RWPE2 (cell line): ENCODE measurements at regions not wholly inside any gene's neighbourhood (a gene's known extent, or its start where the extent isn't known, plus 50 kb on each side); places are given as distances from the start of the nearest gene placed in this dataset.

ENCODE experiments used
- ATAC-seq: fragments of 200-7000 bp; cut with Tn5 transposase; 3 replicates; pipeline ENCODE4 v1.9.1; 2021; ENCODE audit warnings: low read depth
- DNase-seq: peaks from one replicate; pipeline ENCODE4 v3.0.0-alpha.2; 2020; ENCODE audit warnings: low spot score
- H3K27ac ChIP-seq: fragments of 450-650 bp; 2 replicates; pipeline ENCODE4 v1.5.1; 2017; ENCODE audit warnings: mild to moderate bottlenecking; ENCODE audit not compliant: poor library complexity, severe bottlenecking
- H3K27me3 ChIP-seq: fragments of 250-450 bp; sonication (Bioruptor Pico); 2 replicates; pipeline ENCODE4 v1.5.1; 2021; ENCODE audit warnings: mild to moderate bottlenecking, moderate library complexity; ENCODE audit not compliant: insufficient read depth, poor library complexity, severe bottlenecking
- H3K36me3 ChIP-seq: fragments of 250-450 bp; sonication (Bioruptor Pico); 2 replicates; pipeline ENCODE4 v1.5.1; 2020; ENCODE audit warnings: low read depth, mild to moderate bottlenecking, moderate library complexity
- H3K4me1 ChIP-seq: fragments of 250-450 bp; sonication (Bioruptor Pico); 2 replicates; pipeline ENCODE4 v1.5.1; 2021; ENCODE audit warnings: mild to moderate bottlenecking, moderate library complexity; ENCODE audit not compliant: insufficient read depth, poor library complexity, severe bottlenecking
- H3K4me3 ChIP-seq: fragments of 250-450 bp; sonication (Bioruptor Pico); 2 replicates; pipeline ENCODE4 v1.5.1; 2021; ENCODE audit warnings: mild to moderate bottlenecking, moderate library complexity; ENCODE audit not compliant: severe bottlenecking
- H3K9me3 ChIP-seq: fragments of 250-450 bp; sonication (Bioruptor Pico); 2 replicates; pipeline ENCODE4 v1.5.1; 2021; ENCODE audit warnings: mild to moderate bottlenecking, moderate library complexity; ENCODE audit not compliant: severe bottlenecking
- CTCF ChIP-seq: fragments of 450-650 bp; IDR thresholded peaks from one replicate; pipeline ENCODE4 v1.5.1; 2017; ENCODE audit warnings: mild to moderate bottlenecking, moderate library complexity; ENCODE audit not compliant: poor library complexity, severe bottlenecking

GRCh38 chr2:15058015-15058720 is 425.7 kb downstream of the LRATD1 start:
- no peak overlapping the region for H3K4me3 ChIP-seq
- no peak for ATAC-seq
- peak; percentile 41 for TF ChIP-seq CTCF
- H3K9me3 ChIP-seq = no peaks in the 10 kb centered on the region
- no peaks in the 10 kb centered on the region for H3K27me3 ChIP-seq
- H3K4me1 ChIP-seq = no peaks in the 10 kb centered on the region
- DNase-seq = no peak
- no peaks in the 10 kb centered on the region for H3K36me3 ChIP-seq
- no peak overlapping the region for H3K27ac ChIP-seq

DNA sequence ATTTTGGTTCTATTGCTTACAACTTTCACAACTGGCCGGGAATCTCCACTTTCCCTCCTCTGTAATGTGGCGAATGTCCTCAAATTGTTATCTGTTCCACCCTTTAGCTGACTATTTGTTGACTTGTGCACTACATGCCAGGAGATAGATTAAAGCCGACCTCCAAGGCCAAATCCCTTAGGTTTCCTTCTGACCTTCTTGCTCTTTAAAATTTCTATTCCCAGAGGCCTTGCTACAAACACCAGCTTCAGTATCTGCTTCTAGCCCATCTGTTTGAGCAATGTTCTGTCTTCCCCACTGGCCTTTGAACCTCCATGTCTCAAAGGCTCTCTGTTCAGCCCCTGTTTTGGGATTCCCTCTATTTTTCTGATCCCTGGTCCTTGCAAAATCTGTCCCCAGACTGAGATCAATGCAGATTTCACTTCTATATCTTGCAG is 426.2 kb downstream of the LRATD1 start:
- TF ChIP-seq CTCF = no peak
- Histone ChIP-seq H3K4me3 (no peak overlapping the region), H3K27ac (no peak overlapping the region), H3K4me1 (no peaks in the 10 kb centered on the region), H3K36me3 (no peaks in the 10 kb centered on the region), H3K9me3 (no peaks in the 10 kb centered on the region), H3K27me3 (no peaks in the 10 kb centered on the region)
- DNase-seq (no peak), ATAC-seq (no peak)

DNA sequence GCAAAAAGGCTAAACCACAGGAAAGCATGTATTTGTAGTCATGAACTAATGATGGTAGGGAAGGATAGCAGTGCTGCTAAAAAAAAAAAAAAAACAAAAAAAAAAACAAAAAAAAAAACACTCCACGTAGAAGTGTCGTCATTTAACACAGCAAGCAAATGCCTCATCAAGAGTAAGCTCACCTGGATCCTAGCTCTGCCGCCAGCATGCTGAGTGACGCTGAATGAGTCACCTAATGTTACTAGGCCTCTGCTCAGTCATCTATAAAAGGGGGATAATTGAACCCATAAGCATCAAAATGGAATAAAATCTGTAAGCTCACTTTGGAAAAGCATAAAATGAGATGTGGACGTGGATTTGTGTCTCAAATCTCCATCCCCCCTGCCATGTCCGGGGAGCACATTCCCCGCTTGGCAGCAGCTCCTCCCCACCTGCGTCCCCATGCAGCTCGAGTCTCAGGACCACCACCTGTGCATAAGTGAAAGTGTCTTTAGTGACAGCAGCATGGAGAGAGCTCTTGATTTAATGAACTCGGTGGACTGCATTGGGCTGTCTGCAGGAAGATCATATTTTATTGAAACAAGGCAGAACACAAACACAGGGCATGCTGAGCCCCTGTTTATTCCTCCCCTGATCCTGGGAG is 427.5 kb downstream of the LRATD1 start:
- no peak overlapping the region for H3K4me3 ChIP-seq
- H3K9me3 ChIP-seq = no peaks in the 10 kb centered on the region
- H3K36me3 ChIP-seq = no peaks in the 10 kb centered on the region
- no peak for TF ChIP-seq CTCF
- H3K27me3 ChIP-seq = no peaks in the 10 kb centered on the region
- H3K4me1 ChIP-seq = no peaks in the 10 kb centered on the region
- H3K27ac ChIP-seq = no peak overlapping the region
- ATAC-seq (peak; percentile 50; the same call in 1 of the 3 replicates), DNase-seq (no peak)

- TF ChIP-seq CTCF = no peak
- H3K4me1 ChIP-seq = no peaks in the 10 kb centered on the region
- H3K27me3 ChIP-seq = no peaks in the 10 kb centered on the region
- no peak overlapping the region for H3K4me3 ChIP-seq
- no peak overlapping the region for H3K27ac ChIP-seq
- no peak for ATAC-seq
- no peaks in the 10 kb centered on the region for H3K36me3 ChIP-seq
- no peaks in the 10 kb centered on the region for H3K9me3 ChIP-seq
- no peak for DNase-seq
Observed at GRCh38 chr2:15061268-15061667, 428.8 kb downstream of the LRATD1 start.

DNA sequence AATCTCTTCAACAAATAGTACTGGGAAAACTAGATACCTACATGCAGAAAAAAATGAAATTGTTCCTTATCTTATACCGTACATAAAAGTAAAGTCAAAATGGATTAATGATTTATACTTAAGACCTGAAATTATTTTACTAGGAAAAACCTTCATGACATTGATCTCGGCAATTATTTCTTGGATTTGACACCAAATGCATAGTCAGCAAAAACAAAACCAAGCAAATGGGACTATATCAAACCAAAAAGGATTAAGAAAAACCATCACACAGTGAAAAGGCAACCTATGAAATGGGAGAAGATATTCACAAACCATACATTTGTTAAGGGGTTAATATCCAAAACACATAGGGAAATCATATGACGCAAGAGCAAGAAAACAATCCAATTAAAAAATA is 433.6 kb downstream of the LRATD1 start:
- H3K27ac ChIP-seq = no peak overlapping the region
- no peaks in the 10 kb centered on the region for H3K4me1 ChIP-seq
- no peaks in the 10 kb centered on the region for H3K27me3 ChIP-seq
- ATAC-seq (no peak), DNase-seq (no peak)
- no peaks in the 10 kb centered on the region for H3K9me3 ChIP-seq
- H3K4me3 ChIP-seq = no peak overlapping the region
- no peak for TF ChIP-seq CTCF
- H3K36me3 ChIP-seq = no peaks in the 10 kb centered on the region
